Right lobe of liver (tissue), 4 donors: ENCODE measurements at regions not wholly inside any gene's neighbourhood (a gene's known extent, or its start where the extent isn't known, plus 50 kb on each side); places are given as distances from the start of the nearest gene placed in this dataset.

Experiments used
- POLR2A ChIP-seq: fragments of 450-650 bp; IDR thresholded peaks from one replicate; pipeline ENCODE4 v1.6.1; 2017; ENCODE audit warnings: antibody characterized with exemption, mild to moderate bottlenecking
- TF ChIP-seq, protein P1 (sequence below), 4 donors: fragments of 200-600 bp in 3 of 4; fragments of 450-650 bp in 1 of 4; IDR thresholded peaks; one replicate each; pipeline versions ENCODE4 v1.5.1 to v1.8.0; 2016 to 2022; ENCODE audit warnings: antibody characterized with exemption in 4 of 4, mild to moderate bottlenecking in 2 of 4
- donor health status: DM: no; HTN: no; CAD: no.
- donor health status: DM: no; HTN: no; CAD: no.
- donor health status: DM: no; HTN: yes; CAD: no.

DNA sequence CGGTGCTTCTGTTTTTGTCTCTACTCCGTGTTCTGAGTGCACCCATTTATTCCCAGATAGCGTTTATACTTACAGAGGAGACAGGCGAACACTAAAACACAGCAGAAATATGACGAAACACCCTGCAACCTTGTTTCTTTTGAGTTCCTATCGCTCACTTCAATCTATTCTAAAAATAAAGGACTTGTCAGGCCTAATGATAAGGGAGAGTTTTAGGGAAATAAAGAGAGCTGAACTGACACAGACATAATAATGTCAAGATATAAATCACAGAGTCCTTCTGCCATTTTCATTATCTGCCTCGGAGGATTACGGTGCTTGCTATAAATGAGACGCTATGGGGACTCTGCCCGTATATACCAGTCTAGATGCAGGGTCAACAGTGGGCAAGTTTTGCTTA is 659.7 kb upstream of the SALL3 start:
- TF ChIP-seq POLR2A, result no peak
- TF ChIP-seq, protein P1, sequence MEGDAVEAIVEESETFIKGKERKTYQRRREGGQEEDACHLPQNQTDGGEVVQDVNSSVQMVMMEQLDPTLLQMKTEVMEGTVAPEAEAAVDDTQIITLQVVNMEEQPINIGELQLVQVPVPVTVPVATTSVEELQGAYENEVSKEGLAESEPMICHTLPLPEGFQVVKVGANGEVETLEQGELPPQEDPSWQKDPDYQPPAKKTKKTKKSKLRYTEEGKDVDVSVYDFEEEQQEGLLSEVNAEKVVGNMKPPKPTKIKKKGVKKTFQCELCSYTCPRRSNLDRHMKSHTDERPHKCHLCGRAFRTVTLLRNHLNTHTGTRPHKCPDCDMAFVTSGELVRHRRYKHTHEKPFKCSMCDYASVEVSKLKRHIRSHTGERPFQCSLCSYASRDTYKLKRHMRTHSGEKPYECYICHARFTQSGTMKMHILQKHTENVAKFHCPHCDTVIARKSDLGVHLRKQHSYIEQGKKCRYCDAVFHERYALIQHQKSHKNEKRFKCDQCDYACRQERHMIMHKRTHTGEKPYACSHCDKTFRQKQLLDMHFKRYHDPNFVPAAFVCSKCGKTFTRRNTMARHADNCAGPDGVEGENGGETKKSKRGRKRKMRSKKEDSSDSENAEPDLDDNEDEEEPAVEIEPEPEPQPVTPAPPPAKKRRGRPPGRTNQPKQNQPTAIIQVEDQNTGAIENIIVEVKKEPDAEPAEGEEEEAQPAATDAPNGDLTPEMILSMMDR (IDR thresholded peaks at IDR 0.05), result no peak
